HG02852 (cell line): ENCODE measurements at regions not wholly inside any gene's neighbourhood (a gene's known extent, or its start where the extent isn't known, plus 50 kb on each side); places are given as distances from the start of the nearest gene placed in this dataset.

Source experiments
- ATAC-seq: cut with Tn5 transposase; IDR thresholded peaks from one replicate; pipeline ENCODE4 v1.9.1; 2021; ENCODE audit warnings: mild to moderate bottlenecking, moderate library complexity; ENCODE audit not compliant: unreplicated experiment

DNA sequence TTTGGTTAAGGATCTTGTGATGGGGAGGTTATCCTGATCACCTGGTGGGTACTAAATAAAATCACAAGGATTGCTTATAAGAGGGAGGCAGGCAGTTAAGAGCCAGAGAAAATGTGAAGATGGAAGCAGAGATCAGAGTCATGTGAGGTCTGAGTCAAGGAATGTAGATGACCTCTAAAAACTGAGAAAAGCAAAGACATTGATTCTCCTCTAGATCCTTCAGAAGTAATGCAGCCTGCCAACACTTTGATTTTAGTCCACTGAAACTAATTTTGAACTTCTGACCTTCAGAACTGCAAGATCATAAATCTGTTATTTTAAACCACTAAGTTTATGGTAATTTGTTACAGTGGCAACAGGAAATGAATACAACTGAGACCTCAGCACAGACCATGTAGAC is 499.0 kb downstream of the GADD45G start:
- no peak for ATAC-seq

DNA sequence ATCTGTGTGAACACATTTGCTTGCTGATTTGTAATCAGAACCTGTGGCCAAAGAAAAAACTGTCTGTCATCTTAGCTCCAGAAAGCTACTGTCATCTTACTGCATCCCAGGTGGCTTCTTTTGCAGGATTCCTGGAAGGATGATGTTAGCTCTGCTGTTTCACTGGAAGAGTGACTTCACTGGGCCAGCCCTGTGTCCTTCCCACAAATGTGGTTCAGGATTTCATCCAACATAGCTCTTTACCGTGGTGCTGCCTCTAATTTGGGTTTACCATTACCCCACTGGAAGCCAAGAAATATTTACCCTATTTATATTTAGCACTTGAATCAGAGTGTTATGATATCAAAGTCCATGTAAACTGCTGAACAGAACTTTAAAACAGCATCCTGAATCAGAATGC is 501.0 kb downstream of the GADD45G start:
- ATAC-seq, result no peak

- no peak for ATAC-seq
These were observed 502.4 kb downstream of the GADD45G start for GRCh38 chr9:90107040-90107725.

DNA sequence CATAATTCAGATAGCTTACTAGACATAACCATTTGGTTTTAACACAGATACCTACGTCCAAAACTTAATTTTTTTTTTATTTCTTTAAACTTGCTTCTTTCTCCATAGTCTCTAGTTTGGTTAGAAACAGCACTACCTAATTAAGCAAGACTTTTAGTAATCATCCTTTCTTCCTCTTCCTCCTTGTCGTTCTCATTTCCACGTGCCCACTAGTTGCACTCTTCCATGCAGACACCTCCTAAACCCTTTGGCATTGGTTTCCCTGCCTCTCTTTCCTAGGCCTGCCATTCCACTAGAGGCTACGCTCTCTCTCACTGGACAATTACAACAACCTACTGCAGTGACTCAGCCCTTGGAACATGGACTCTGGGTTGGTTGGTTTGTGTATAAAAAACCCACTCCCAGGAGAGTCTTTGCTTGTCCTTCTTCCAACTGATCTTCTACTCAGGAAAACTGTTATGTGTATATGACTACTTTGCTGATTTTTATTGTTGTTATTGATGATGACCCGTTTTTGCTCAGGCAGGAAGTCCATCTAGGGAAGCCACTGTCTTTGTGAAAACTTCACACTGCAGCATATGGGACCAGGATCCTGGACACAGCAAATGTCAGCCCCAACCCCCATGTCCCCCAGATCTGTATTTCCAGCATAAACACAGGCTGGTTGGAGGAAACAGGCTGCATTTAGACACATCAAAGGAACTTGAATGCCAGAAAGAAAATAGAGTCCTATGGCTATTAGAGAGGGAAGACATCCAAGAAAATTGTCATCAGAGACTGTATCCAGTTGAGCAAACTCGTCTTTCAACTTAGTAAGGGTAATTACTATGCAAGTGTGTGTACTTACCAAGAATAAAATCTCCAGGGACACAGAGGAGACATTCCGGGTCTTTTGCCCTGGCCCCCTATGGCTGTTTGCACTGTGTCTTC is 503.2 kb downstream of the GADD45G start:
- no peak for ATAC-seq

- no peak for ATAC-seq
These were observed 508.0 kb downstream of the GADD45G start for GRCh38 chr9:90112788-90113187.

- ATAC-seq, result no peak
These were observed 510.0 kb downstream of the GADD45G start for GRCh38 chr9:90114641-90115425.

DNA sequence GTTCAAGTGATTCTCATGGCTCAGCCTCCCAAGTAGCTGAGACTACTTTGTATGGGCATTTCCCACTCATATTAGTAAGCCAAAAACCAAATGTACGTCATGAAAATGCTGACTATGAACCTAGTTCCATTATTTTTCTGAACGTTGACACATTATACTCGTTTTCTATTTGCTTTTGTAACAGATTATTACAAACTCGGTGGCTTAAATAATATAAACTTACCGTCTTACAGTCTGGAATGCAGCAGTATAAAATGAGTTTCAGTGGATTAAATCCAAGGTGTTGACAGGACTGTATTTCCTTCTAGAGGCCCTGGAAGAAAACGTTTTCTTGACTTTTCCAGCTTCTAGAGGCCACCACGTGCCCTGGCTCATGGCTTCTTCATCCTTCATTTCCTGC is 517.0 kb downstream of the GADD45G start:
- ATAC-seq, result no peak

DNA sequence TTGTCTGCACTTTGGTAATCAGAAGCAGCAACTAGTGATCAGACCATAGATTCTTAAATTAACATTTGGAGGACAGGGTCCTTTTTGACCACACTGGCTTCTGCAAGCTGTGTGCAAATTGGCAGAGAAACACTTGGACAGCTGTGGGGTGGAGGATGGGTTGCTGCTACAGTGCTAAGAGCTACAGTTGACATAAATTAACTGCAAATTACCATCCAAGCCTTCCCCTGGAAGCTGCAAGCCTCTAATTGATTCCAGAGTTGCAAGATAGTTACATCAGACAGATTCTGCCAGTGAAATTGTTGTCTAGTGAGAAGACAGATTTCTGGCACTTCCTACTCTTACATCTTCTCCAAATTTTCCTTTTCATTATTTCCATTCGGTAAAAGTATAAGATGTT is 517.7 kb downstream of the DIRAS2 start:
- ATAC-seq, result no peak

DNA sequence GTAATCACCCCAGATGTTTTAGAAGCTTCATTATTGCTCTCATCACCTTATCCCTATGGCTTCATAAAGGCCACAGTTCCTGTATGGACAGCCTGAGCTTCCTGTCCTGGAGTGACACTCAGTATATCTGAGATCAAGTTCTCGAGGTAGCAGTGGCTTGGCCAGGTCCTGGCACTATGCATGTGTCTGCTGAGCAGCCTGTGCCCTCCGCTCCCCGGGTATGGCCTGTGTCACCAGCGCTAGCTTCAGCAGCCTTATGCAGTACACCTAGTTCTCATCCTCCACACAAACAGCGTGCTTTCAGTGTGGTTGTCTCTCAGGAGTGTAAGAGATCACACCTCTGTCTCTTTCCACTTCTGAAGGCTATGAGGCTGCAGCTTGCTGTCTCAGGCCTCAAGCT is 514.7 kb downstream of the DIRAS2 start:
- ATAC-seq, result no peak

GRCh38 chr9:90128587-90129190 is 513.9 kb downstream of the DIRAS2 start:
- ATAC-seq, result no peak

- no peak for ATAC-seq
These were observed 513.2 kb downstream of the DIRAS2 start for GRCh38 chr9:90129446-90129845.

DNA sequence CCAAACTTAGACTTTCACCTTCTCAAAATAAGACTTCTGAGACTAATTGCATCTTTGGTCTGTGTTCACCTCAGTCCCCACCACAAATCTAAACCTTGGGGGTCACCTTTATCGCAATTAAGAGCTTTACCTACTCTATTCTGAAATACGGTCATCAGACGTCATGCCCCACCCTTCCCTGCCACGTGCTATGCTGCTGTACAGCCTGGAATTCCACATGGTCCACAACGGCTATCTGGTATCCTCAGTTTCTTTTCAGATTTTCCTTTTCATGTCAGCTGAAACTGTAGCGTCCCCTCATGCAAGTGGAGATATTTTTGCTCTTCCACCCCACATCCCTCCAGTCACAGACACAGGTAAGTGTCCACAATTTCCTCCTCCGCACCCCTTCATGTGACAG is 511.1 kb downstream of the DIRAS2 start:
- ATAC-seq, result no peak

GRCh38 chr9:90132866-90133265 is 509.8 kb downstream of the DIRAS2 start:
- no peak for ATAC-seq

DNA sequence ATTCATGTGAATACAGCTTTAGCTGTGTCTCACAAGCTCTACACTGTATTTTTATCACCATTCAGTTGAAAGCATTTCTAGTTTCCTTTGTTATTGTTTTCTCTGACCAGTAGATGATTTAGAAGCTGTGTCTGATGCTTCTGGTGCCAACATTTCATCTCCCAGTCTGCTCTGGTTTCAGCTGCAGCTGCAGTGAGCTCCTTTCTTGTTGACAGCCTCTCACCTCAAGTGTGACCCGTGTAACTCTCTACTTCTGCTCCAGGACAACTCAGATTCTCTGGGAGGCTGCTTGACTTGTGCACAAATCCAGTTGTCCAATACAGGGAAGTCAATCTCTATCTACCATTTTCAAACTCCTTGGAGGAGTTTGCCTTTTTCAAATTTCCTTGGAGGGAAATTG is 504.8 kb downstream of the DIRAS2 start:
- ATAC-seq, result no peak

DNA sequence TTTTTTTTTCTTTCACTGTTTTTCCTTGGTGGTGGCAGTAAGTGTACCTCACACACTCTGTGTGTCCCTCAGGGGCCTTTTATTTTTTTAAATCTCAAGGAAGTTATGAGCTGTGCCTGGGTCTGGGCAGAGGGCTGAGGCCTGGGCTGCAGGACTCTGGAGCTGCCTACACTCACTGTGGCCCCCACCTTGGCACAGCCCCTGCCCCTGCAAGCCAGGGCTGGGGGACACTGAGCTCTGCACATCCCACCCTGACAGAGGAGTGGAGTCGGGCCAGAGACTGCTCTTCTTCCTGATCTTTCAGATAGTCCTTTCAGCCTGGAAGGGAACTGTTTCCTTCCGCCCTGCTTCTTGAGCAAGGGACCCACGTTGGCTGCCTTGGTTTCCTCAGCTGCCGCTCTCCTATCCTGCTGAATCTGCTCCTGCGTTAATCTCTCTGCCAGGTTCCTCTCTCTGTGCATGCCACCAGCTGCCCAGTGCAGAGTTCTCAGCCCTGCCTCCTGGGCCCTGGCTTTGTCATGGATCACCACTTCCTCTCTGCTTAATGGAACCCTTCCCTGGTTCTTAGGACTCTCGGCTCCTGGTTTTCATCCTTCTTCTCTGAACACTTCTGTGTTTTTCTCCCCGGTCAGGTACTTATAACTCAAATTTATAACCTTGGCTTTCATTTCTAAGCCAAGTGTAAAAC is 502.3 kb downstream of the DIRAS2 start:
- ATAC-seq, result no peak

- no peak for ATAC-seq
These were observed 500.9 kb downstream of the DIRAS2 start for GRCh38 chr9:90141723-90142122.

DNA sequence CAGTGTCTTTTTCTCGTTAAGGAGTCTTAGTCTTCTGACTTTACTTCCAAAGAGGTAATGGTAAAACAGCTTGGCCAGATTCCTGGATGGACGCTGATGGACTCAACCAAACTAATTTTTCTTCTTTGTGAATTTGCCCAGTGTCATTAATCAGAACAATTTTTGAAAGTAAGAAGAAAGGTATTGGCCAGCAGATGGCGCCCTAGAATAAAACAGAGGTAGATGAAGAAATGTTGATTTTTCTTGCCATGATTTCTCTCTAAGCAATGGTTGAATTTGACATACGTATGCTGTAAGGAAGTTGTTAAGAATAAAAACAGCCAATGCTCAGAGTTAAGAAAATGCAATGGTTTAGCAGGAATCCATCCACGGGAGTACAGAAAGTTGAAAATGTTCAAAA is 500.0 kb downstream of the DIRAS2 start:
- ATAC-seq, result no peak

DNA sequence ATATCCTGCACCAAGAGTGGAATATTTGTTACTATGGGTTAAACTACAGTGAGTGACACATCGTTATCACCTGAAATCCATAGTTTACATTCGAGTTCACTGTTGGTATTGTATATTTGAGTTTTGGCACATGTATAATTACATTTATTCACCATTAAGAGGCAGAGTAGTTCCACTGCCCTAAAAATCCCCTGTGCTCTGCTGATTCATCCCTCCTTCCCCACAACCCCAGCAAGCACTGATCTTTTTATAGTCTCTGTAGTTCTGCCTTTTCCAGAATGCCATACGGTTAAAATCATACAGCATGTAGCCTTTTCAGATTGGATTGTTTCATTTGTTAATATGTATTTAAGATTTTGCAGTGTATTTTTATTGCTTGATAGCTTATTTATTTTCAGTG is 495.2 kb downstream of the DIRAS2 start:
- ATAC-seq, result no peak

DNA sequence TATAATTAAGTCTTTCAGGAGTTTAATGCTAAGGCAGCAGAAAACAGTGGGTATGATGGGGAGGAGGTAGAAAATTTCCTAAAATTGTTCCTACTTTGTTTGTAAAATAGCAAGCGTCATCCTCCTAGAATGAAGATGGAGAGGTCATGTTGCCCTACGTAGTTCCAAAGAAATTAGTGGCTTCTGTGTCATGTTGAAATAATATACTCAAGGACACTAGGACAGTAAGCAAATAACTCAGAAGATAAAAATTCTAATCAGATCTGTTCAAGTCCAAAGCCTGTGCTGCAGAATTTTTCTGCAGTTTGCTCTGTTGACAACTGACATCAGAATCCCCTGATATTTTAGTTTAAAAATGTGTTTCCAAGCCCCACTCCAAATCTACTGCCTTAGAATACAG is 486.3 kb downstream of the DIRAS2 start:
- no peak for ATAC-seq

DNA sequence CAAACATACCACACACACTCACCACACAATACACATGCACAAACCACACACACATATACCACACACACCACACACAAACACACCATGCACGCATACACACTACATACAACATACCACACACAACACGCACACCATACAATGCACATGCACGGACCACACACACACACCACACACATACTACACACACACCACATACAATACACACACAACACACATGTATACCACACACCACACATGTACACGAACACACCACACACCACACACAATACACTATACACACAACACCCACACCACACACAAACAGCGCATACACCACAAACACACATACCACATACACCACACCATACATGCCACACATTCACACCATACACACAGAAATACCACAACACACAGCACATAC is 480.3 kb downstream of the DIRAS2 start:
- no peak for ATAC-seq

GRCh38 chr9:90162819-90163218 is 479.8 kb downstream of the DIRAS2 start:
- no peak for ATAC-seq
